ENCODE measurements at regions not wholly inside any gene's neighbourhood (a gene's known extent, or its start where the extent isn't known, plus 50 kb on each side); places are given as distances from the start of the nearest gene placed in this dataset.

DNA sequence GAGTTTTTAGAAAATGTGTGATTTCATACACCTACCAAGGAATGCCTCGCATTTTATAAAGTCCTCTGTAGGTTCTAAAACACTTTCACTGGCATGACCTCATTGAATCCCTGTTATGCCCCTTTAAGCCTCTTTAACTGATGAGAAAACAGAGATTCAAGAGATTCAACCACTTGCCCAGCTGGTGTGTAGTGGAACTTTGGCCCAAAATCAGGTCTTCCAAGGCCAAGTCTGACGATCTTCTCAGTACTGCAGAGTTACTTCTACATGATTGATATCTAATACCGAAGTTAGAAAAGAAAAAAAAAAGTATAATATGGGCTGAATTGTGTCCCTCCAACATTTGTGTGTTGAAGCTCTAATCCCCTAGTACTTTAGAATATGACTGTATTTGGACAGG lies 202.0 kb downstream of the WDR11 start:
- TF ChIP-seq POLR2A (IDR thresholded peaks at IDR 0.05), result no peak
- TF ChIP-seq, protein P1, sequence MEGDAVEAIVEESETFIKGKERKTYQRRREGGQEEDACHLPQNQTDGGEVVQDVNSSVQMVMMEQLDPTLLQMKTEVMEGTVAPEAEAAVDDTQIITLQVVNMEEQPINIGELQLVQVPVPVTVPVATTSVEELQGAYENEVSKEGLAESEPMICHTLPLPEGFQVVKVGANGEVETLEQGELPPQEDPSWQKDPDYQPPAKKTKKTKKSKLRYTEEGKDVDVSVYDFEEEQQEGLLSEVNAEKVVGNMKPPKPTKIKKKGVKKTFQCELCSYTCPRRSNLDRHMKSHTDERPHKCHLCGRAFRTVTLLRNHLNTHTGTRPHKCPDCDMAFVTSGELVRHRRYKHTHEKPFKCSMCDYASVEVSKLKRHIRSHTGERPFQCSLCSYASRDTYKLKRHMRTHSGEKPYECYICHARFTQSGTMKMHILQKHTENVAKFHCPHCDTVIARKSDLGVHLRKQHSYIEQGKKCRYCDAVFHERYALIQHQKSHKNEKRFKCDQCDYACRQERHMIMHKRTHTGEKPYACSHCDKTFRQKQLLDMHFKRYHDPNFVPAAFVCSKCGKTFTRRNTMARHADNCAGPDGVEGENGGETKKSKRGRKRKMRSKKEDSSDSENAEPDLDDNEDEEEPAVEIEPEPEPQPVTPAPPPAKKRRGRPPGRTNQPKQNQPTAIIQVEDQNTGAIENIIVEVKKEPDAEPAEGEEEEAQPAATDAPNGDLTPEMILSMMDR (IDR thresholded peaks at IDR 0.05), result no peak

All from stomach (tissue), 4 donors.